ENCODE measurements at regions not wholly inside any gene's neighbourhood (a gene's known extent, or its start where the extent isn't known, plus 50 kb on each side); places are given as distances from the start of the nearest gene placed in this dataset.

DNA sequence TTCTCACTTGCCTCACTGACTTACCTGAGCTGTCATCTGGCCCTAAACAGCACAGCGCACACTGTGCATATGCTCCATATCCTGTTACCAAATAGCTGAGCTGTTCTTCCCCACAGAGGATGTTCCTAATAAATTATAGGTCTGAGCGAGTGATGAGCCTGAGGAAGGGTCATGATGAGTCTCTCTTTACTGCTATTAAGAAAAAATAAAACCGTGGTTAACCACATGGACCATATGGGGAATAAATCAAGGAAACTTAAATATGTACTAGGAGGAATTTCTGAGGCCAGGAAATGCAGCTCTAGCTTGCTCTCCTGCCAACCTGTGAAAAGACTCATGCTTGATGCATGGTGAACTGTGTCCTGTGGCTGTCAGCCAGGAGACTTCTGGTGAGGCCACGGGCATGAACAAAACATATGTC lies 424.8 kb upstream of the DMAC1 start:
- H3K27me3 ChIP-seq (ENCODE audit: control insufficient read depth, insufficient read depth, low read length): no peaks in the 10 kb centered on the region
- no peaks in the 10 kb centered on the region for H3K36me3 ChIP-seq (replicated peaks; ENCODE audit: control insufficient read depth, insufficient read depth, low read length)
- DNase-seq: no peak
- no peak overlapping the region for H3K4me3 ChIP-seq (ENCODE audit: insufficient read depth, low read depth, low read length)

DNA sequence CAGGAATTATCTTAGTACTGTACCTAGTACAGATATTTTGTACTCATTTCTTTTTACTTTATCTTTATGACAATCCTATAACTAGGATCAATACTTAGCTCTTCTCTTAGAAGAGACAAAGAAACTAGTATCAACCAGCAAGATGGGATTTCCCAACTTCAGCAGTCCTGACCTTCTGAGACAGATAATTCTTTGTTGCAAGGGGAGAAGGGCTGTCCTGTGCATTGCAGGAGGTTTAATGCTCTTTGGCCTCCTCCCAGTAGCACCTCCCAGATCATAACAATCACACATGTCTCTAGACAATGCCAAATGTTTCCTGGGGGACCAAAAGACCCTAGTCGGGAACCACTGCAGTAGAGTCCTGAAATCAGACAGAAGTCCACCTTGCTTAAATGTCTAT lies 424.3 kb upstream of the DMAC1 start:
- Histone ChIP-seq H3K4me3 (ENCODE audit: insufficient read depth, low read depth, low read length) (no peak overlapping the region), H3K36me3 (replicated peaks; ENCODE audit: control insufficient read depth, insufficient read depth, low read length) (no peaks in the 10 kb centered on the region), H3K27me3 (ENCODE audit: control insufficient read depth, insufficient read depth, low read length) (no peaks in the 10 kb centered on the region)
- no peak for DNase-seq

- no peak for DNase-seq
These were observed 421.9 kb upstream of the DMAC1 start for GRCh38 chr9:8221462-8221861.

DNA sequence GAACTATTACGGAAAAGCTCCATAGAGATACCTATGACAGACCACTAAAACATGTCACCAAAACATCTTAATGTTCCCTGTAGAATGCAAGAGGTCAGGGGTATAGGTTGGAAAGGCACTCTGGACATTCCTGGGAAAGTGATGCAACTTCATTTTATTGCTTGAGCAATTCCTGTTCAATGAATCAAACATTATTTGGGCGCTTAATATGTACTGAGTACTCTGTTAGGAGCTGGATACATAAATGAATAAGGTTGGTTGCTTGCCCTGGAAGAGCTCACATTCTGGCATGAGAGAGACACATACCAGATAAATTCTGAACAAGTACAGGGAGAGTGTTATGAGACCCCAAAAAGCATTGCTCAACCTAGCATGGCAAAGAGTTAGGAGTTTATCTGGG lies 408.9 kb upstream of the DMAC1 start:
- DNase-seq: no peak
- H3K4me3 ChIP-seq (ENCODE audit: insufficient read depth, low read depth, low read length): no peak overlapping the region
- no peaks in the 10 kb centered on the region for H3K36me3 ChIP-seq (replicated peaks; ENCODE audit: control insufficient read depth, insufficient read depth, low read length)
- H3K27me3 ChIP-seq (ENCODE audit: control insufficient read depth, insufficient read depth, low read length): no peaks in the 10 kb centered on the region

More at GRCh38 chr9:8221462-8221861, 421.9 kb upstream of the DMAC1 start:
- Histone ChIP-seq H3K4me3 (ENCODE audit: insufficient read depth, low read depth, low read length) (no peak overlapping the region), H3K27me3 (ENCODE audit: control insufficient read depth, insufficient read depth, low read length) (no peaks in the 10 kb centered on the region), H3K36me3 (replicated peaks; ENCODE audit: control insufficient read depth, insufficient read depth, low read length) (no peaks in the 10 kb centered on the region)

- DNase-seq: no peak
- no peak overlapping the region for H3K4me3 ChIP-seq (ENCODE audit: insufficient read depth, low read depth, low read length)
- H3K36me3 ChIP-seq (replicated peaks; ENCODE audit: control insufficient read depth, insufficient read depth, low read length): no peaks in the 10 kb centered on the region
- no peaks in the 10 kb centered on the region for H3K27me3 ChIP-seq (ENCODE audit: control insufficient read depth, insufficient read depth, low read length)
These were observed 408.0 kb upstream of the DMAC1 start for GRCh38 chr9:8207596-8207995.

DNA sequence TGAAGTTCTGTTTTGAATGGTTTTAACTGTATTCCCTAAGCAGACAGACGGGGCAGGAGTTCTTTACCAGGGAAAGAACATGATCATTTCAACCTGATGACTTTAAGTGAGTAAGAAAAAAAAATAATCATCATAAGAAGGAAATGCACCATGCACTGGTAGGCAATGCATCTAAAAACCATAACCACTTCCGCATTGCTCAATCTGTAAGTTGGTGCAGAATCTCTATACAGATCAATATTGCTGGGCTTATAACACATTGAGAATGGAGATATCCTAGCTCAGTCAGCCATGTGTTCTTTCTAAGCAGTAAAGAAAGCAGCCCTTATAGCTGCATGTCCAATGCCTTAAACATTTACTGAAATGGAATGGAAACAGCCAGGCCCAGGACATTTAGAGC lies 407.1 kb upstream of the DMAC1 start:
- H3K27me3 ChIP-seq (ENCODE audit: control insufficient read depth, insufficient read depth, low read length): no peaks in the 10 kb centered on the region
- no peak for DNase-seq
- H3K4me3 ChIP-seq (ENCODE audit: insufficient read depth, low read depth, low read length): no peak overlapping the region
- H3K36me3 ChIP-seq (replicated peaks; ENCODE audit: control insufficient read depth, insufficient read depth, low read length): no peaks in the 10 kb centered on the region

DNA sequence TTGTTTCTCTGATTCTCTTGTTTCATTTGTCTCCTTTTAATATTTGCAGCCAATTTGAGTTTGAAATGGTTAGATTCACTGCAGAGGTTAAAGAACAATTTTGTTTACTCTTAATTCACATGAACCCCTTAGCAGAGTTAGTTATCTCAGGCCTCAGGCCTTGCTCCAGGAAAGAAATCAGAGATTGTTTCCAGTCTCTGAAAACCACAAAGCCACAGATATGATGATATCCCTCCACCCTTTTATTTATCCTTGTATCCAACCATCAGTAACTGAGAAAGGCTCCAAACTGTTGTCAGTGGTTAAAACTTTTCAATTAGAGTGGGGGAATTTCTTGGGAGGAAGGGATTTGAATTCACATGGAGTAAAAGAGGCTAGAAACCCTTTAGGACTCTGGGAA lies 406.0 kb upstream of the DMAC1 start:
- no peak for DNase-seq
- no peaks in the 10 kb centered on the region for H3K36me3 ChIP-seq (replicated peaks; ENCODE audit: control insufficient read depth, insufficient read depth, low read length)
- no peaks in the 10 kb centered on the region for H3K27me3 ChIP-seq (ENCODE audit: control insufficient read depth, insufficient read depth, low read length)
- H3K4me3 ChIP-seq (ENCODE audit: insufficient read depth, low read depth, low read length): no peak overlapping the region

DNA sequence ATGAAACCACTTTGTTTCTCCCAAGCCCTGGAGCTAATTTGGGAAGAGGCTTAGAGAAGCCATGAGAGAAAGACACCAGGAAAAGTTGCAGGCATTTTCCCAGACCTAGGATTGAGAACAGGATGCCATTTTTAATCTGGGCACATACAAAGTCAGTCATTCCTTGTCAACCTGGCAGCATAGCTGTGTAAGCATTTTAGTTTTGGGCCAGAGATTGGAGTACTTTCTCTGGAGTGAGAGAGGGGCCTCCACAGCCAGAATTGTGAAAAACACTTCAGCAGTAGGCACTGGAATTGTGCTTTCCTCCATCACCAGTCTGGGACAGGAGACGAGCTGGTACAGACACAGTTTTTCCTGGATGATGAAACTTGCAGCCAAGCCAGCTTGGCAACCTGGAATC lies 390.3 kb upstream of the DMAC1 start:
- no peaks in the 10 kb centered on the region for H3K27me3 ChIP-seq (ENCODE audit: control insufficient read depth, insufficient read depth, low read length)
- no peak for DNase-seq
- no peaks in the 10 kb centered on the region for H3K36me3 ChIP-seq (replicated peaks; ENCODE audit: control insufficient read depth, insufficient read depth, low read length)
- no peak overlapping the region for H3K4me3 ChIP-seq (ENCODE audit: insufficient read depth, low read depth, low read length)

DNA sequence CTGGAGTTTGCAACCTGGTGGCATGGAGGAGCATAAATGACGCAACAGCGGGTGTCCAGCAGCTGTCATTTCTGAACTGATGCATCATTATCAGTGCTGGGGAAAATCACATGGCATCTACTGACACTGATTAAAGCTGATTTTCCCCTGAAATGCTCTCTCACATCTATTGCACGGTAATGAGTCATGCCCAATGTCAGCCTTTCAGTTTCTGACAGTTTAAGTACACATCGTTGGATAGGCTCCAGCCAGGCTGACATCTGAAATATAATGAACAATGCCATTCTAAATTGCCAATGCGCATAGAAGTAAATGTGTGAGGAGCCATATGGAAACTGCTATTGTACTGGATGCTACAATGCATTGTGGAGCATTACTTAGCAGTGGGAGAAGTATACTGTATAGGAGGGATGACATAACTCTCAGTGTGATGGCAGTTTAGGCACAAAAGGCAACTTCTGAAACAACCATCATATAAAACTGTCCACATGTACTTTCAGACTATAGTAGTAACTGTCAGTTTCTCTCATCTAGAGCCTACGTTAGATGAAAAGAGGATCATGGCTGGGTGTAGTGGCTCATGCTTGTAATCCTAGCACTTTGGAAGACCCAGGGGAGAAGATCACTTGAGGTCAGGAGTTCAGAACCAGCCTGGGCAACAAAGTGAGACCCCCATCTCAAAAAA lies 389.3 kb upstream of the DMAC1 start:
- DNase-seq: no peak
- H3K4me3 ChIP-seq (ENCODE audit: insufficient read depth, low read depth, low read length): no peak overlapping the region
- H3K27me3 ChIP-seq (ENCODE audit: control insufficient read depth, insufficient read depth, low read length): no peaks in the 10 kb centered on the region
- H3K36me3 ChIP-seq (replicated peaks; ENCODE audit: control insufficient read depth, insufficient read depth, low read length): no peaks in the 10 kb centered on the region

GRCh38 chr9:8186560-8186959 lies 387.0 kb upstream of the DMAC1 start:
- Histone ChIP-seq H3K36me3 (replicated peaks; ENCODE audit: control insufficient read depth, insufficient read depth, low read length) (no peaks in the 10 kb centered on the region), H3K27me3 (ENCODE audit: control insufficient read depth, insufficient read depth, low read length) (no peaks in the 10 kb centered on the region), H3K4me3 (ENCODE audit: insufficient read depth, low read depth, low read length) (no peak overlapping the region)
- DNase-seq: no peak

DNA sequence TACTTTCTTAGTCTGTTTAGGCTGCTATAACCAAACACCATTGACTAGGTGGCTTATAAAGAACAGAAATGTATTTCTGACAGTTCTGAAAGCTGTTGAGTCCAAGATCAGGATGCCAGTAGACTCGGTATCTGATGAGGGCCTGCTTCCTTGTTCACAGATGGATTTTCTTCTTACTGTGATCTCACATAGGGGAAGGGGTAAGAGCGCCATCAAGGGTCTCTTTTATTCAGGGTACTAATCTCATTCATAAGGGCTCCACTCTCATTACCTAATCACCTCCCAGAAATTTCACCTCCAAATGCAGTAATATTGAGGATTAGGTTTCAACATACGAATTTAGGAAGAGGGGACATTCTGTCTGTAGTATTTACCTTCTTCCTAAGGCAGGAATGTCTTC lies 384.0 kb upstream of the DMAC1 start:
- Histone ChIP-seq H3K27me3 (ENCODE audit: control insufficient read depth, insufficient read depth, low read length) (no peaks in the 10 kb centered on the region), H3K36me3 (replicated peaks; ENCODE audit: control insufficient read depth, insufficient read depth, low read length) (no peaks in the 10 kb centered on the region), H3K4me3 (ENCODE audit: insufficient read depth, low read depth, low read length) (no peak overlapping the region)
- DNase-seq: no peak

GRCh38 chr9:8179381-8180053 lies 379.9 kb upstream of the DMAC1 start:
- no peaks in the 10 kb centered on the region for H3K36me3 ChIP-seq (replicated peaks; ENCODE audit: control insufficient read depth, insufficient read depth, low read length)

GRCh38 chr9:8172000-8172399 lies 372.4 kb upstream of the DMAC1 start:
- Histone ChIP-seq H3K36me3 (replicated peaks; ENCODE audit: control insufficient read depth, insufficient read depth, low read length) (no peaks in the 10 kb centered on the region), H3K4me3 (ENCODE audit: insufficient read depth, low read depth, low read length) (no peak overlapping the region), H3K27me3 (ENCODE audit: control insufficient read depth, insufficient read depth, low read length) (no peaks in the 10 kb centered on the region)
- DNase-seq: no peak

More at GRCh38 chr9:8179381-8180053, 379.9 kb upstream of the DMAC1 start:
- no peaks in the 10 kb centered on the region for H3K27me3 ChIP-seq (ENCODE audit: control insufficient read depth, insufficient read depth, low read length)
- H3K4me3 ChIP-seq (ENCODE audit: insufficient read depth, low read depth, low read length): no peak overlapping the region
- no peak for DNase-seq

DNA sequence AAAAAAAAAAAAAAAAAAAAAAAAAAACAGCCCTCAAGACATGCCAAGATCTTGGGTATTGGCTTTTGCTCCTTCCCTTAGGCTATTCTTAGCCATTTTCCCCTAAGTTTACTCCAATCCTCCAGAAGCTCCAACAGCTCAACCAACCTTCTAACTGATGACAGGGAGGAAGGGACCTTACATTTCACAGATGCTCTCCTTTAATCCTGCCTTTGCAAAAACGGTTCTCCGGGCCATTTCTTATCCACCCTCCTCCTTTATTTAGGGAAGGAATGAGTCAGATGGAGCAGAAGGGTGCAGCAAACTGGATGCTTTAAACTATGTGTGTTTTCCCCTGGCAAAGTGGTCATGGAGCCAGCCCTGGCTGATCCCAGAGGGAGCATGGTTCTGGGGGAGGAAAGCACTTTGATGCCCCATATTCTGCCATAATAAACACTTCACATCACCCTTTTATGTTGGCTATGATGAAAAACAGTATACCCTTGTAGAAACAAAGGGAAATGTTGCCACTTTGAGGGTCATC lies 369.4 kb upstream of the DMAC1 start:
- Histone ChIP-seq H3K27me3 (ENCODE audit: control insufficient read depth, insufficient read depth, low read length) (no peaks in the 10 kb centered on the region), H3K4me3 (ENCODE audit: insufficient read depth, low read depth, low read length) (no peak overlapping the region), H3K36me3 (replicated peaks; ENCODE audit: control insufficient read depth, insufficient read depth, low read length) (no peaks in the 10 kb centered on the region)
- no peak for DNase-seq

DNA sequence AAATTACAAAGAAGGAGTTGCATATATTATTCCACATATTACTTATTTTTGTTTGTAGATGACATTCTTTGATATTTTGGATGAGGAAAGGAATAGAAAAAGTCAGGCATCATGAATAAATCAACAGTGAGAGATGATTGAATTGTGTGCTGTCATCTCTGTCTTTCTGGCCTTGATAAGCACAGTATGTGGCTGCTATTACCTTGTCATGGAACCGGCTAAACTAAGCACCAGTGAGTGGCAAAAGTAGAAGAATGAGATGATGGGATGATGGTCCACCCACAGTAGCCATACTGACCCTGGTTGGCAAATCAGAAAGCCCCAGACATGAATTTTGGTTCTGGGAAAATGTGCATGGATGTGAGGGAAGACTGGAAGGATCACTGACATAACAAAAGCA lies 361.2 kb upstream of the DMAC1 start:
- Histone ChIP-seq H3K36me3 (replicated peaks; ENCODE audit: control insufficient read depth, insufficient read depth, low read length) (no peaks in the 10 kb centered on the region), H3K27me3 (ENCODE audit: control insufficient read depth, insufficient read depth, low read length) (no peaks in the 10 kb centered on the region), H3K4me3 (ENCODE audit: insufficient read depth, low read depth, low read length) (no peak overlapping the region)
- no peak for DNase-seq
